ENCODE measurements at regions not wholly inside any gene's neighbourhood (a gene's known extent, or its start where the extent isn't known, plus 50 kb on each side); places are given as distances from the start of the nearest gene placed in this dataset.

DNA sequence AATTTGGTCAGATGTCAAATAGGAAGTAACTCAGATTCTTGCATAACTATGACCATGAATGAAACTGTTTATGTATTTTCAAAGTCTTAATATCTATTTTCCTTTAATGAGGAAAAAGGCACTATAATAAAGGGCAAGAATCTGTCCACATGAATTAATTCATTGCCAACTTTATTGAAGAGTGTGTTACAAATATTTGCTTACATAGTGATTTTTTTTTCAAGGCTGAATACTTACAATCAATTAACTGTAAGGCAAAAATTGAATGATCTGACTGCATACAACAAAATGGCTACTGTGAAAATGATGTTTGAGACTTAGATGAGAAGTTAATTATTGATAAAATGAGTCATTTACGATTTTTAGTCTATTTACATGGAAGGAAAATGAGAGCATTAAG is 475.0 kb downstream of the DNAJB9 start:
- Histone ChIP-seq H3K4me1 (no peaks in the 10 kb centered on the region), H3K9me3 (no peaks in the 10 kb centered on the region), H3K27ac (no peak overlapping the region), H3K27me3 (no peaks in the 10 kb centered on the region), H3K4me3 (no peak overlapping the region), H3K36me3 (no peaks in the 10 kb centered on the region)
- TF ChIP-seq, protein P1, sequence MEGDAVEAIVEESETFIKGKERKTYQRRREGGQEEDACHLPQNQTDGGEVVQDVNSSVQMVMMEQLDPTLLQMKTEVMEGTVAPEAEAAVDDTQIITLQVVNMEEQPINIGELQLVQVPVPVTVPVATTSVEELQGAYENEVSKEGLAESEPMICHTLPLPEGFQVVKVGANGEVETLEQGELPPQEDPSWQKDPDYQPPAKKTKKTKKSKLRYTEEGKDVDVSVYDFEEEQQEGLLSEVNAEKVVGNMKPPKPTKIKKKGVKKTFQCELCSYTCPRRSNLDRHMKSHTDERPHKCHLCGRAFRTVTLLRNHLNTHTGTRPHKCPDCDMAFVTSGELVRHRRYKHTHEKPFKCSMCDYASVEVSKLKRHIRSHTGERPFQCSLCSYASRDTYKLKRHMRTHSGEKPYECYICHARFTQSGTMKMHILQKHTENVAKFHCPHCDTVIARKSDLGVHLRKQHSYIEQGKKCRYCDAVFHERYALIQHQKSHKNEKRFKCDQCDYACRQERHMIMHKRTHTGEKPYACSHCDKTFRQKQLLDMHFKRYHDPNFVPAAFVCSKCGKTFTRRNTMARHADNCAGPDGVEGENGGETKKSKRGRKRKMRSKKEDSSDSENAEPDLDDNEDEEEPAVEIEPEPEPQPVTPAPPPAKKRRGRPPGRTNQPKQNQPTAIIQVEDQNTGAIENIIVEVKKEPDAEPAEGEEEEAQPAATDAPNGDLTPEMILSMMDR (IDR thresholded peaks at IDR 0.05) = no peak
- intact Hi-C loops (cut with DNase I; ENCODE audit: low total_unique reads) = no loop called here
- no peak for DNase-seq

DNA sequence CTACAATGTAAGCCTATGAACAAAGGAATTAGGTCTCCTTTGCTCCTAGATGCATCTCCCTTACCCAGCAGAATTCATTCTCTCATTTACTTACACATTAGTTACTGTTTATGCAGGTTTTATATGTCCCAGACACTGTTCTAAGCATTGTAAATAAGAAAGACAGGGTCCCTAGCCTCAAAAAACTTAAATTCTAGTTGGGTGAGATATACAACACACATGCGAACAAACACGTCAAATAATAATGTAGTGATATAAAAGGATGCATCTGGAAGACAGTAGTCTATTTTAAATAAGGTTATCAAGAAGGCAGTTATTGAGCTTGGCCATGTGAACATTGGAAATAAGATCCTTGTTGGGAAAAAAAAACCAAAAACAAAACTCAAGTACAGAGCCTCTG is 479.7 kb downstream of the DNAJB9 start:
- Histone ChIP-seq H3K4me1 (no peaks in the 10 kb centered on the region), H3K4me3 (no peak overlapping the region), H3K9me3 (no peaks in the 10 kb centered on the region), H3K36me3 (no peaks in the 10 kb centered on the region), H3K27me3 (no peaks in the 10 kb centered on the region), H3K27ac (no peak overlapping the region)
- intact Hi-C loops (cut with DNase I; ENCODE audit: low total_unique reads) = no loop called here
- TF ChIP-seq, protein P1 (IDR thresholded peaks at IDR 0.05) = no peak
- no peak for DNase-seq

DNA sequence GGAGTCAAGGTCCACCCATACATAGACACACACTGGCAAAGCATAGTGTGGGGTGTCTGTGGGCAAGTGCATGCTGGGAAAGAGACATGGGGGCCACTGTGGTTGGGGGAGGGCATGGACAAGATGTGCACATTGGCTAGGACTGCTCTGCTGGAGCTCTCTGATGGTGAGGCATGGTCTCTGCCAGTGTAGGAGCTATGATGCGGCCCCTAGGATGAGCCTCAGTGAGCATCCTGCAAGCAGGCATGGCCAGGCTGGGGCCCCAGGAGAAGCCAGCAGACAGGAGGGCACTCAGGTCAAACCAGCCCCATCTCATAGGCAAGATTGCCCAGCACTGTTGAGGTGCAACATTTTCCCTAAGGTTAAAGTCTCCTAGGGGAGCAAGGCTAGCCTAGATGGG is 489.4 kb downstream of the DNAJB9 start:
- no peak for DNase-seq
- Histone ChIP-seq H3K27me3 (no peaks in the 10 kb centered on the region), H3K36me3 (no peaks in the 10 kb centered on the region), H3K4me3 (no peak overlapping the region), H3K27ac (no peak overlapping the region), H3K4me1 (no peaks in the 10 kb centered on the region), H3K9me3 (no peaks in the 10 kb centered on the region)
- TF ChIP-seq, protein P1 (IDR thresholded peaks at IDR 0.05) = no peak
- intact Hi-C loops (cut with DNase I; ENCODE audit: low total_unique reads) = no loop called here

DNA sequence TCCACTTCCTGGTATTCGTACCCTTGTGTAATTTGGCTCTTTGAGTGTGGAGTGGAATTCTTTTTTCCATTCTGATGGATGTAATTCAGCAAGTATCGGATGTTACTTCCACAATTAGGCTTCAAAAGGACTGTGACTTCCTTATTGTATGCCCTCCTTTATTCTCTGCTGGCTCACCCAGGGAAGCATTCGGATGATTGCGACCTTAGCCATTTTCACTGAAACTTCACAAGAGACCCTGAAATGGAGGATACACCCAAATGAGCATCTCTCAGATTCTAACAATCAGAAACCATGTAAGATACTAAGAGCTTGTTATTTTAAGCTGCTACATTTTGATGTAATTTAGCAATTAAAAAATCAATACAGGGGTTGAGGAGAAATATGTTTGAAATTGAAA is 493.1 kb downstream of the DNAJB9 start:
- Histone ChIP-seq H3K9me3 (no peaks in the 10 kb centered on the region), H3K4me3 (no peak overlapping the region), H3K27me3 (no peaks in the 10 kb centered on the region), H3K27ac (no peak overlapping the region), H3K36me3 (no peaks in the 10 kb centered on the region), H3K4me1 (no peaks in the 10 kb centered on the region)
- intact Hi-C loops (cut with DNase I; ENCODE audit: low total_unique reads) = no loop called here
- TF ChIP-seq, protein P1 (IDR thresholded peaks at IDR 0.05) = no peak
- DNase-seq = no peak

DNA sequence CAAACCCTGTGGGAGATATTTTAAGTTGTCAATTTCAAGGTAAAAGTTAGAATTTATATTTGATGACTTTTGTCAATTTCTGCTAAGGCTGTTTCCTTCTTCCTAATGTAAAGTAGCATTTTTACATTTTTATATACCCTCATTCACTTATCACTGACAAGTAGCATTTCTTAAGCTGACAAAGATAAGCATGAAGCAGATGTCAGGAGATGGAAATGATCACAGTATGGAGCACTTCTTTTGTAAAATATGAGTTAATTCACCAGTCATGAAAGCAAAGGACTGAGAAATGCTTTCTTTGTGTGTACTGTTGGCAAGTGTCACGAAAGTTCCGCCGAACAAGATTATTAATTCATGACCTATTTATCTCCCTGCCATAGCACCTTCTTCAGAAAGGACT is 503.9 kb downstream of the DNAJB9 start:
- TF ChIP-seq, protein P1 (IDR thresholded peaks at IDR 0.05) = no peak
- H3K27me3 ChIP-seq = no peaks in the 10 kb centered on the region
- DNase-seq = no peak
- no peaks in the 10 kb centered on the region for H3K36me3 ChIP-seq
- H3K4me1 ChIP-seq = no peaks in the 10 kb centered on the region
- no peaks in the 10 kb centered on the region for H3K9me3 ChIP-seq
- H3K27ac ChIP-seq = no peak overlapping the region
- intact Hi-C loops (cut with DNase I; ENCODE audit: low total_unique reads) = no loop called here
- H3K4me3 ChIP-seq = no peak overlapping the region

DNA sequence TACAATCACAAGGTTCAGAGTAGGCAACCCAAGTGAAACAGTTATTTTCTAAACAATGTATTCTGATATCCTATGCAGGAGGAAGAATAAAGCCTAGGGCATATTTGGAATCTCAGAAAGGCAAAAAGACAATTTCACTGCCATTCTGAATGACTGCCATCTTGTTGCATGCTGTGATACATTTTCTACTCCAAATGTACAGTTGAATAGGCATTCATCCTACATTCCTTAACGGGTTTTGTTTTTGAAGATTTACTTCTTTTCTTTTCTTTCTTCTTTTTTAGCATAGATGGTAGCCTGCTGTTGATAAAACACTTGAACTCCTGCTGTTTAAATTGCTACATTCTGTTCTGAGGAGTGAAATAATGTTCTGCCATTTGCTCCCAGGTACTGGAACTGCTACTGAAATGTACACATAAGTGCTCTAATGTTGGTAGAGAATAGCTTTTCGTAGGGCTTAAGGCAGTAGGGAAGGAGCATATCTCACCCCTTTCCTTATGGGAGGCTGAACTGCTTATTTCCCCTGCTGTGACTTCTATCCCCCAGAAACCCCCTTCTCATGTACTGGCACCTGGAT is 506.8 kb downstream of the DNAJB9 start:
- Histone ChIP-seq H3K4me3 (no peak overlapping the region), H3K4me1 (no peaks in the 10 kb centered on the region), H3K27me3 (no peaks in the 10 kb centered on the region), H3K27ac (no peak overlapping the region), H3K36me3 (no peaks in the 10 kb centered on the region), H3K9me3 (no peaks in the 10 kb centered on the region)
- TF ChIP-seq, protein P1 (IDR thresholded peaks at IDR 0.05) = no peak
- intact Hi-C loops (cut with DNase I; ENCODE audit: low total_unique reads) = no loop called here
- DNase-seq = no peak

All from tibial artery (tissue), 4 donors.